GM18498 (cell line): ENCODE measurements at regions not wholly inside any gene's neighbourhood (a gene's known extent, or its start where the extent isn't known, plus 50 kb on each side); places are given as distances from the start of the nearest gene placed in this dataset.

Experiments used
- ATAC-seq: cut with Tn5 transposase; IDR thresholded peaks from one replicate; pipeline ENCODE4 v1.9.1; 2021; ENCODE audit warnings: mild to moderate bottlenecking, moderate library complexity; ENCODE audit not compliant: unreplicated experiment

DNA sequence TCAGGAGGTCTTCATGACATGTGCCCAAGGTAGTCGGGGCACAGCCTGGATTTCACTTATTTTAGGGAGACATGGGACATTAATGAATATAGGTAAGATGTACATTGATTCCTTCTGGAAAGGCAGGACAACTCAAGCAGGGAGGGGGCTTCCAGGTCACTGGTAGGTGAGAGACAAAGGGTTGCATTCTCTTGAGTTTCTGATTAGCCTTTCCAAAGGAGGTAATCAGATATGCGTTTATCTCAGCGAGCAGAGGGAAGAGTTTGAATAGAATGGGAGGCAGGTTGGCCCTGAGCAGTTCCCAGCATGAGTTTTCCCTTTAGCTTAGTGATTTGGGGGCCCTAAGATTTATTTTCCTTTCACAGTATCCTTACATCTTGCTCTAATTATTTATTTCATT lies 443.8 kb upstream of the EEF2KMT start:
- ATAC-seq: no peak

- ATAC-seq: no peak
These were observed 439.8 kb upstream of the EEF2KMT start for GRCh38 chr16:5537347-5537746.

- ATAC-seq: no peak
These were observed 435.8 kb upstream of the EEF2KMT start for GRCh38 chr16:5533321-5533888.

DNA sequence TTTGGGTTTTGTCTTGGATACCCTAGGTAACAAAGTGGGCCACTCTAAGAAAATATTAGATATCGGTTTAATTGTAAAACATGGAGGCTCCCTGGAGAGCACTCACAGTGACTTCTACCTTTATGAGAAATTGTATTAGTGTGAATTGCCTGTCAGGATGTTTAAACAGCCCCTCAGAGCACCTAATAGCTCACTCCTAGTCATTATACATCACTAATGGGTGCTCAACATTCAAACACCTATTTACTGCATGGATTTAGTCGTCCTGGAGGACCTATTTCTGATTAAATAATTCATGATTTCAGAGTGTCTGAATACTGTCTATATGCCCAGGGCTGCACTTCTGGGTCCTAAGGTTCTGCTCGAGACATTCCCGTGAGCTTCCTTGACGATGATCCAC lies 430.2 kb upstream of the EEF2KMT start:
- no peak for ATAC-seq

DNA sequence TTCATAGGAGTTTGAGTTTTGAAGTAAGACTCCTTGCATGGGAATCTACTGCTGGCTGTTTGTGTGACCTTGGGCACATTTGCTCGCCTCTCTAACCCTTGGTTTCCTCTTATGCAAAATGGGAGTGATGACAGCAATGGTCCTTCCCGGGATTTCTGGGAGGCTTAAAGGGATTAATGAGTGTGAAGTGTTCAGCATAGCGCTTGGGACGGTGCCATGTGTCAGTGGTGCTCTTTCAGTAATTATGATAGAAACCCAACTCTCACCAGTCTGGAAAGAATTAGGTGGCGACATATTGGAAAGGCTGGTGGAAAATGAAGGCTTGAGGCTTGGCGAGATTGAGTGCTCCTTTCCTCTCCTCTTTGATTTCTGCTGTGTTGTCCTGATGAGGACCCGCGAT lies 429.2 kb upstream of the EEF2KMT start:
- ATAC-seq: no peak

GRCh38 chr16:5523829-5524228 lies 426.2 kb upstream of the EEF2KMT start:
- no peak for ATAC-seq

DNA sequence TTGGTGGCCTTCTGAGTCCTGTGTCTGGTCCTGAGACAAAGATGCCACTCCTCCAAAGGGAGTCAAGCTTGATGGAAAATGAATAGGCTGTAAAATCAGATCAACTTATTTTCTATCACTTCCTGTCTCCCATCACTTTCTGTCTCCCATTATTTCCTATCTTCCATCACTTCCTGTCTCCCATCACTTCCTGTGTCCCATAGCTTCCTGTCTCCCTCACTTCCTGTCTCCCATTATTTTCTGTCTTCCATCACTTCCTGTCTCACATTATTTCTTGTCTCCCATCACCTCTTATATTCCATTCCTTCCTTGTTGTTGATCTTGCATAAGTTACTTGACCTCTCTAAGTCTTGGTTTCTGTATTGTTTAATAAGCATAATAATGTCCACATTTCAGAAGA lies 418.5 kb upstream of the EEF2KMT start:
- ATAC-seq: no peak

DNA sequence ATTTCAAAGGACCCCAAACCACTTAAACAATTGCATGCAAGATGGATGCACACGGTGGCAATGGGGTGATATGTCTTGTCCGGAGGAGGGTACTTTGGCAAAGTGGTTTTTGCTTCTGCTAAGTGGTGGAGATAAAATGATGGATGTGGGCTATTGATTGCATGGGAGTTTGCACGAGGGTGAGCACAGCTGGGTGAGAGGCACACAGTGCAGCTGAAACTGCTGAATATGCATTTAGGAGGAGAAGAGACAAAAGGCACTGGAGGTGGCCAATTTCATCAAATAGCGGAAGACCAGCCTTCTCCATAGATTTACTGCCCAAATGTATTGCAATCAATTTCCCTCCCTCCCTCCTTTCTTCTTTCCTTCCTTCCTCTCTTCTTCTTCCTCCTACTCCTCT lies 414.4 kb upstream of the EEF2KMT start:
- no peak for ATAC-seq

DNA sequence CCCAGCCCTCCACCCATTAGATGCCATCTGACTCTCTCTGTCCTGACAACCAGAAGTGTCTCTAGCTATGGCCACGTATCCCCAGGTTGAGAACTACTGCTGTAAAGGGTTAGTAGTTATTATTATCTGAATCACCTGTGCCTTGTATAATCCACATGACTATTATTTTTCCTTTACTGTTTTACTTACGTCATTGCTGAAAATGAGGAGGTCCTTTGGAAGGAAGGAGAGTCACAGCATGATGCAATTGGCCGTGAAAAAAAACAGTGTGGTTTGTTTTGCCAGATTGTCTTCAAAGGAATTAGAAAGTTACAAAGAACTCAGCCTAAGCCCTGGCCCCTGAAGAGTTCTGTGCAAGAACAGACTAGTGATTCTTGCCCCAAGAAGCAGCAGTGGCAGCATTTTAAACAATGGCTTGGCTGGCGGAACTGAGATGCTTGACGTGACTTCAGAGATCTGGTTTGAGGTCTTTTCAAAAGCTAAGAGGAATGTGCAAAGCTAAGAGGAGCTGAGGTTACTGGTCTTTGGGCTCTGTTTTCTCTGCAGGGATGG lies 413.3 kb upstream of the EEF2KMT start:
- no peak for ATAC-seq

GRCh38 chr16:5509794-5510193 lies 412.2 kb upstream of the EEF2KMT start:
- ATAC-seq: no peak

DNA sequence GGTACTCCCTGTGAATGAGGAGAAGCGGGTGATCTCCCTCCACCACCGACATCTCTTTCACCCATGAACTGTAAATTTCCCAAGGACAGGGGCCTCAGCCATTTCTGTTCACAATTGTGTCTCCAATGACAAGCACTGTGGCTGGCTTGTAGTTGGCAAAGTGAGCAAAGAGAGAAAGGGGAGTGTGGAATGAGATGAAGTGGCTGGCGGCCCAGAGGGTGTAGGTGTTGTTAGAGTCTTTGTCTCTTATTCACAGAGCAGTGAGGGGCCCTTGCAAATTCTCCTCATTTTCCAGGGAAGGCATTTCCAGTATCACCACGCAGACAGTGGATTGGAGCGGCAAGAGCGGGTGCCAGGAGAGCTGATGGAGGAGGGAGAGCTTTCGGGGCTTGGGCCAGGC lies 411.7 kb upstream of the EEF2KMT start:
- no peak for ATAC-seq

DNA sequence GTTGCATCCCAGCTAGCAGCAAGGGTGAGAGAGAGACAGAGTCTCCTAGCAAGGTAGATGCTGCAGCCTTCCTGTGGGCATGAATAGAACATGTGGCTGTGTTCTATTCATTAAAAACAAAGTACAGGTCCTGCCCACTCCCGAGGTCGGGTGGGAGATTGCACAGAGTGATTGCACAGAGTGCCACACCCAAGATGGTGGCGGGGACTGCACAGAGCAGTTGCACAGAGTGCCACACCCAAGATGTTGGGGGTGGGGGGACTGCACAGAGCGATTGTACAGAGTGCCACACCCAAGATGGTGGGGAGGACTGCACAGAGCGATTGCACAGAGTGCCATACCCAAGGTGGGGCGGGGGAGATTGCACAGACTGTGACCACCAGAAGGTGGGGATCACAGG lies 410.8 kb upstream of the EEF2KMT start:
- no peak for ATAC-seq

DNA sequence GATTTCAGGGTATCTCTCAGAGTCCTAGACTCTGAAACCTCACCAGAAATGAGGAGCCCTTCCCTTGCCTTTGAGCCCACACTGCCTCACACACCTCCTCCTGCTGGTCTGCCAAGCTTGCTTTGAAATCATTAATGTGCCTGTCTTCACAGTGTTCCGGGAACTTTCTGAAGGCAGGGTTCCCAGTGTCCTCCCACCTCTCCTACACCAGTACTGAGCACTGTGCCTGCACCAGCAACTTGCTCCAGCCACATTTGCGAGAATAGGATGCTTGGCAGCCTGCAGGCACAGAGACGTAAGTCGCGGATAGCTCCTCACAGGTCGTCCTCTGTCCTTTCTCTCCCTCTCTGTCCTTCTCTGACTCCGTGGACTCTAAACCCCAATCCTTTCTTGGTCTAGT lies 408.4 kb upstream of the EEF2KMT start:
- ATAC-seq: no peak

- ATAC-seq: no peak
These were observed 407.7 kb upstream of the EEF2KMT start for GRCh38 chr16:5505091-5505887.

- ATAC-seq: no peak
These were observed 406.6 kb upstream of the EEF2KMT start for GRCh38 chr16:5504064-5504781.

- ATAC-seq: no peak
These were observed 405.3 kb upstream of the EEF2KMT start for GRCh38 chr16:5502944-5503343.

GRCh38 chr16:5502467-5502869 lies 404.9 kb upstream of the EEF2KMT start:
- ATAC-seq: no peak

- ATAC-seq: no peak
These were observed 402.9 kb upstream of the EEF2KMT start for GRCh38 chr16:5500526-5500925.

DNA sequence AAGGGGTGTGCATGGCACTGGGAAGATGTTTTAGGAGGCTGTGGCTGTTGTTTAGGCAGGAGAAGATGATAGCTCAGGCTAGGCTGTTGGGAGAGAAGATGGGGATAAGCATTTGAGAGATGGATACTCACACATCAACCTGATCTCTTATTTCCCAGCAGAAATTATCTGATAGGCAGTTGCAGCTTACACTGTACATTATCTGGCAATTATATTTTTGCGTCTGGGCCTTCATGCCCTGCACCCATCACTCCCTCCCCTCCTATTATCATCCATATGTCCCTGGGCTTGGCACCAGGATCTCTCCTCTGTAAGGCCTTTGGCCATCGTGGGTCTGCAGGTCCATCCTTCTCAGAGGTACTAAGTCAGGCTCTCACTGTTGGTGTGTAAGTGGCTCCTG lies 401.0 kb upstream of the EEF2KMT start:
- ATAC-seq: no peak

DNA sequence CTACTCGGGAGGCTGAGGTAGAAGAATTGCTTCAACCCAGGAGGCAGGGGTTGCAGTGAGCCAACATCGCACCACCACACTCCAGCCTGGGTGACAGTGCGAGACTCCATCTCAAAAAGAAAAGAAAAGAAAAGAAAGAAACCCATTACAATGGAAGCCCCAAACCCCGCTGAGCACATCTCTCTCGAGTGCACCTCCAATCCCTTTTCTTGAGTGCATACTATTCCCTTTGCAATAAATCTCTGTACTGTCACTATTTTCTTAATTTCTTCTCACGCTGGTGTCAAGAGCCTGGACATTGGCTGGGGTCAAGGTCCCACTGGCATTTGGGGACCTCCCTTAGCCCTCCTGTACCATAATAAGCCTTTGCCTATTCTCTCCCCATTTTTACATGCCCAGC lies 398.4 kb upstream of the EEF2KMT start:
- ATAC-seq: no peak

GRCh38 chr16:5490499-5490898 lies 392.9 kb upstream of the EEF2KMT start:
- ATAC-seq: no peak

DNA sequence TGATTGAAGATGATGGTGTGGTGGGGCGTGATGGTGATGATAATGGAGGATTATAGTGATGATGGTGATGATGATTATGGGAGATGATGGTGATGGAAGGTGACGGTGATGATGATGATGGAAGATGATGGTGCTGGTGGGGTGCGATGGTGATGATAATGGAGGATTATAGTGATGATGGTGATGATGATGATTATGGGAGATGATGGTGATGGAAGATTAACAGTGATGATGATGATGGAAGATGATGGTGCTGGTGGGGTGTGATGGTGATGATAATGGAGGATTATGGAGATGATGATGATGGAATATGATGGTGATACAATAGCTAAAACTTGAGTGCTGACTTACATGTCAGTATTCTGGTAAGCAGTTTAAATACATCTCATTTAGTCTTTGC lies 391.0 kb upstream of the EEF2KMT start:
- no peak for ATAC-seq
